GM23338 (cell line): ENCODE measurements at regions not wholly inside any gene's neighbourhood (a gene's known extent, or its start where the extent isn't known, plus 50 kb on each side); places are given as distances from the start of the nearest gene placed in this dataset.

Experiments used
- ATAC-seq: fragments of 200-7000 bp; cut with Tn5 transposase; 3 replicates; pipeline ENCODE4 v1.9.1; 2020
- DNase-seq: peaks from one replicate; pipeline ENCODE4 v3.0.0-alpha.2; 2015; ENCODE audit warnings: low spot score
- H2AFZ ChIP-seq: fragments of 200-600 bp; sonication (generic); 2 replicates; pipeline ENCODE4 v1.8.0; 2016; ENCODE audit warnings: antibody characterized with exemption, mild to moderate bottlenecking, moderate library complexity
- H3F3A ChIP-seq: fragments of 200-600 bp; sonication (generic); replicated peaks from 2 replicates; pipeline ENCODE4 v1.8.0; 2017; ENCODE audit warnings: antibody characterized with exemption, mixed run types, low read depth
- H3K27ac ChIP-seq: fragments of 200-600 bp; sonication (generic); 2 replicates; pipeline ENCODE4 v1.6.1; 2016; ENCODE audit warnings: low read depth
- H3K27me3 ChIP-seq: fragments of 200-600 bp; sonication (generic); 2 replicates; pipeline ENCODE4 v1.8.0; 2016; ENCODE audit warnings: mild to moderate bottlenecking, mixed run types, moderate library complexity; ENCODE audit not compliant: insufficient read depth
- H3K36me3 ChIP-seq: fragments of 200-600 bp; sonication (generic); 2 replicates; pipeline ENCODE4 v1.8.0; 2016; ENCODE audit warnings: mild to moderate bottlenecking; ENCODE audit not compliant: insufficient read depth
- H3K4me1 ChIP-seq: fragments of 200-600 bp; sonication (generic); 2 replicates; pipeline ENCODE4 v1.8.0; 2016; ENCODE audit warnings: mild to moderate bottlenecking, moderate library complexity; ENCODE audit not compliant: insufficient read depth
- H3K4me2 ChIP-seq: fragments of 200-600 bp; sonication (generic); 2 replicates; pipeline ENCODE4 v1.7.1; 2017; ENCODE audit warnings: mixed run types
- H3K4me3 ChIP-seq: fragments of 200-600 bp; sonication (generic); 2 replicates; pipeline ENCODE4 v1.6.1; 2016; ENCODE audit warnings: mixed run types
- H3K79me2 ChIP-seq: fragments of 200-600 bp; sonication (generic); replicated peaks from 2 replicates; pipeline ENCODE4 v1.8.0; 2017; ENCODE audit warnings: mild to moderate bottlenecking; ENCODE audit not compliant: insufficient read depth
- H3K9me2 ChIP-seq: fragments of 200-600 bp; sonication (generic); 2 replicates; pipeline ENCODE4 v1.8.0; 2017; ENCODE audit not compliant: insufficient read depth
- H4K20me1 ChIP-seq: fragments of 200-600 bp; sonication (generic); replicated peaks from 2 replicates; pipeline ENCODE4 v1.8.0; 2017; ENCODE audit warnings: mild to moderate bottlenecking; ENCODE audit not compliant: insufficient read depth
- H3K27ac Mint-ChIP-seq: 2 replicates; pipeline ENCODE4 v1.8.0; 2020; ENCODE audit warnings: inconsistent platforms, mild to moderate bottlenecking, moderate library complexity, mixed read lengths
- H3K27me3 Mint-ChIP-seq: 3 replicates; pipeline ENCODE4 v1.8.0; 2022; ENCODE audit warnings: low read depth, mild to moderate bottlenecking, moderate library complexity, mixed read lengths, inconsistent platforms; ENCODE audit not compliant: insufficient read depth, poor library complexity
- H3K36me3 Mint-ChIP-seq: 3 replicates; pipeline ENCODE4 v1.8.0; 2021; ENCODE audit warnings: low read depth, mild to moderate bottlenecking, inconsistent platforms, moderate library complexity, mixed read lengths
- H3K4me1 Mint-ChIP-seq: 3 replicates; pipeline ENCODE4 v1.8.0; 2020; ENCODE audit warnings: mild to moderate bottlenecking, inconsistent platforms, mixed read lengths
- H3K4me3 Mint-ChIP-seq: 3 replicates; pipeline ENCODE4 v1.8.0; 2021; ENCODE audit warnings: moderate library complexity, mild to moderate bottlenecking, inconsistent platforms, mixed read lengths
- H3K9me3 Mint-ChIP-seq: 3 replicates; pipeline ENCODE4 v1.8.0; 2020; ENCODE audit warnings: moderate library complexity, mild to moderate bottlenecking, inconsistent platforms, mixed read lengths
- CREB1 ChIP-seq: fragments of 250-450 bp; sonication (Bioruptor Pico); IDR thresholded peaks from 2 replicates; pipeline ENCODE4 v1.5.0; 2020; ENCODE audit warnings: low read depth, mild to moderate bottlenecking, moderate library complexity
- EZH2 ChIP-seq: fragments of 200-600 bp; sonication (generic); IDR thresholded peaks from one replicate; pipeline ENCODE4 v1.8.0; 2017; ENCODE audit warnings: antibody characterized with exemption, mild to moderate bottlenecking, low read depth; ENCODE audit not compliant: unreplicated experiment
- EZH2phosphoT487 ChIP-seq: fragments of 200-600 bp; sonication (generic); IDR thresholded peaks from one replicate; pipeline ENCODE4 v1.8.1; 2018; ENCODE audit warnings: antibody characterized with exemption; ENCODE audit not compliant: unreplicated experiment
- JUNB ChIP-seq: IDR thresholded peaks from one replicate; pipeline ENCODE4 v1.6.1; 2016; ENCODE audit warnings: antibody characterized with exemption; ENCODE audit not compliant: unreplicated experiment
- NANOG ChIP-seq: IDR thresholded peaks from 2 replicates; pipeline ENCODE4 v1.6.1; 2016; ENCODE audit warnings: antibody characterized with exemption, borderline replicate concordance
- POLR2AphosphoS5 ChIP-seq: IDR thresholded peaks from 2 replicates; pipeline ENCODE4 v1.6.1; 2016; ENCODE audit warnings: antibody characterized with exemption, low read depth
- ZNF114 ChIP-seq: fragments of 250-450 bp; sonication (Bioruptor Pico); IDR thresholded peaks from 2 replicates; pipeline ENCODE4 v1.5.0; 2020; ENCODE audit warnings: mild to moderate bottlenecking, moderate library complexity
- TF ChIP-seq, protein P1 (sequence below): fragments of 250-450 bp; sonication (Bioruptor Pico); IDR thresholded peaks from 2 replicates; pipeline ENCODE4 v1.5.0; 2020; ENCODE audit warnings: mild to moderate bottlenecking, moderate library complexity
- TF ChIP-seq, protein P2 (sequence below): IDR thresholded peaks from 2 replicates; pipeline ENCODE4 v1.6.1; 2016; ENCODE audit warnings: antibody characterized with exemption
- TF ChIP-seq, protein P3 (sequence below): IDR thresholded peaks from one replicate; pipeline ENCODE4 v1.6.1; 2018; ENCODE audit warnings: antibody characterized with exemption; ENCODE audit not compliant: unreplicated experiment
- TF ChIP-seq, protein P4 (sequence below), 2 experiments: fragments of 200-600 bp in 1 of 2; sonication (generic) in 1 of 2; conservative IDR thresholded peaks; 2 replicates each; pipeline versions ENCODE4 v1.5.1 to v1.6.1; 2016 to 2017; ENCODE audit warnings: antibody characterized with exemption in 2 of 2, low read depth in 2 of 2, mild to moderate bottlenecking in 2 of 2, moderate library complexity in 1 of 2

DNA sequence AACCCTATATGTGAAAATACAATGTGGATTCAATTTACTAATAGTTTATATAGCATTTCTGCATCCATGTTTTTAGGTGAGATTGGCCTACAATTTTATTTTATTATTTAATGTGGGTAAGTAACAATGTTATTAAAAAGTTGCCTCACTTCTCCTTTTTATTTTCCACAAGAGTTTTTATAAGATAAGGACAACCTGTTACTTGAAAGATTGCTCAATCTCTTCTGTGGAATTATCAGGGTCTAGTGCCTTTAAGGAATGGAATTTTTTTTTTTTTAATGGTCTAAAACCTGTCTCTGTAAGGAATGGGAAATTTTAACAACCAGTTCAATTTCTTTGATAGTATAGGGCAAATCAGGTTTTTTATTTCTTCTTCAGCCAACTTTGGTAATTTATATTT lies 53.9 kb upstream of the RAB18 start (continued):
- TF ChIP-seq, protein P1, sequence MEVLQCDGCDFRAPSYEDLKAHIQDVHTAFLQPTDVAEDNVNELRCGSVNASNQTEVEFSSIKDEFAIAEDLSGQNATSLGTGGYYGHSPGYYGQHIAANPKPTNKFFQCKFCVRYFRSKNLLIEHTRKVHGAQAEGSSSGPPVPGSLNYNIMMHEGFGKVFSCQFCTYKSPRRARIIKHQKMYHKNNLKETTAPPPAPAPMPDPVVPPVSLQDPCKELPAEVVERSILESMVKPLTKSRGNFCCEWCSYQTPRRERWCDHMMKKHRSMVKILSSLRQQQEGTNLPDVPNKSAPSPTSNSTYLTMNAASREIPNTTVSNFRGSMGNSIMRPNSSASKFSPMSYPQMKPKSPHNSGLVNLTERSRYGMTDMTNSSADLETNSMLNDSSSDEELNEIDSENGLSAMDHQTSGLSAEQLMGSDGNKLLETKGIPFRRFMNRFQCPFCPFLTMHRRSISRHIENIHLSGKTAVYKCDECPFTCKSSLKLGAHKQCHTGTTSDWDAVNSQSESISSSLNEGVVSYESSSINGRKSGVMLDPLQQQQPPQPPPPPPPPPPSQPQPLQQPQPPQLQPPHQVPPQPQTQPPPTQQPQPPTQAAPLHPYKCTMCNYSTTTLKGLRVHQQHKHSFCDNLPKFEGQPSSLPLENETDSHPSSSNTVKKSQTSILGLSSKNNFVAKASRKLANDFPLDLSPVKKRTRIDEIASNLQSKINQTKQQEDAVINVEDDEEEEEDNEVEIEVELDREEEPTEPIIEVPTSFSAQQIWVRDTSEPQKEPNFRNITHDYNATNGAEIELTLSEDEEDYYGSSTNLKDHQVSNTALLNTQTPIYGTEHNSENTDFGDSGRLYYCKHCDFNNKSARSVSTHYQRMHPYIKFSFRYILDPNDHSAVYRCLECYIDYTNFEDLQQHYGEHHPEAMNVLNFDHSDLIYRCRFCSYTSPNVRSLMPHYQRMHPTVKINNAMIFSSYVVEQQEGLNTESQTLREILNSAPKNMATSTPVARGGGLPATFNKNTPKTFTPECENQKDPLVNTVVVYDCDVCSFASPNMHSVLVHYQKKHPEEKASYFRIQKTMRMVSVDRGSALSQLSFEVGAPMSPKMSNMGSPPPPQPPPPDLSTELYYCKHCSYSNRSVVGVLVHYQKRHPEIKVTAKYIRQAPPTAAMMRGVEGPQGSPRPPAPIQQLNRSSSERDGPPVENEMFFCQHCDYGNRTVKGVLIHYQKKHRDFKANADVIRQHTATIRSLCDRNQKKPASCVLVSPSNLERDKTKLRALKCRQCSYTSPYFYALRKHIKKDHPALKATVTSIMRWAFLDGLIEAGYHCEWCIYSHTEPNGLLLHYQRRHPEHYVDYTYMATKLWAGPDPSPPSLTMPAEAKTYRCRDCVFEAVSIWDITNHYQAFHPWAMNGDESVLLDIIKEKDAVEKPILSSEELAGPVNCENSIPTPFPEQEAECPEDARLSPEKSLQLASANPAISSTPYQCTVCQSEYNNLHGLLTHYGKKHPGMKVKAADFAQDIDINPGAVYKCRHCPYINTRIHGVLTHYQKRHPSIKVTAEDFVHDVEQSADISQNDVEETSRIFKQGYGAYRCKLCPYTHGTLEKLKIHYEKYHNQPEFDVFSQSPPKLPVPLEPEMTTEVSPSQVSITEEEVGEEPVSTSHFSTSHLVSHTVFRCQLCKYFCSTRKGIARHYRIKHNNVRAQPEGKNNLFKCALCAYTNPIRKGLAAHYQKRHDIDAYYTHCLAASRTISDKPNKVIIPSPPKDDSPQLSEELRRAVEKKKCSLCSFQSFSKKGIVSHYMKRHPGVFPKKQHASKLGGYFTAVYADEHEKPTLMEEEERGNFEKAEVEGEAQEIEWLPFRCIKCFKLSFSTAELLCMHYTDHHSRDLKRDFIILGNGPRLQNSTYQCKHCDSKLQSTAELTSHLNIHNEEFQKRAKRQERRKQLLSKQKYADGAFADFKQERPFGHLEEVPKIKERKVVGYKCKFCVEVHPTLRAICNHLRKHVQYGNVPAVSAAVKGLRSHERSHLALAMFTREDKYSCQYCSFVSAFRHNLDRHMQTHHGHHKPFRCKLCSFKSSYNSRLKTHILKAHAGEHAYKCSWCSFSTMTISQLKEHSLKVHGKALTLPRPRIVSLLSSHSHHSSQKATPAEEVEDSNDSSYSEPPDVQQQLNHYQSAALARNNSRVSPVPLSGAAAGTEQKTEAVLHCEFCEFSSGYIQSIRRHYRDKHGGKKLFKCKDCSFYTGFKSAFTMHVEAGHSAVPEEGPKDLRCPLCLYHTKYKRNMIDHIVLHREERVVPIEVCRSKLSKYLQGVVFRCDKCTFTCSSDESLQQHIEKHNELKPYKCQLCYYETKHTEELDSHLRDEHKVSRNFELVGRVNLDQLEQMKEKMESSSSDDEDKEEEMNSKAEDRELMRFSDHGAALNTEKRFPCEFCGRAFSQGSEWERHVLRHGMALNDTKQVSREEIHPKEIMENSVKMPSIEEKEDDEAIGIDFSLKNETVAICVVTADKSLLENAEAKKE (CRISPR knock-in tag) = no peak

DNA sequence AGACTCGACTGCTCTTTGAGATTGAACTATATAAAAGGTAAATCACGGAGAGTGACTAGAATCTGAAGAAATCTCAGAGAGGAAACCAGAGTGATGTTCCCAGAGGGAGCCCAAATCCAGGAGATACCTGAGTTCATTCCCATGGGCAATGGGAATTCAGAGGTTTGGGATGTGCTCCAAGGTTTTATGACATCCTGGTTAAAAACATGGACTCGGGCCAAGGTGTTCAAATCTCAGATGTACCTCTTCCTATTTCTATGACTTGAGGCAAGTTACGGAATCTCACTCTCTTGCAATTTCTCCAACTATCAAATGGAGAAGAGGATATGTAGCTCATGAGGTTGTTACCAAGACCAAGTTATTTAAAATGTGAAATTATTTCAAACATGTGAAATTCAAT lies 54.5 kb upstream of the RAB18 start:
- H3K9me3 Mint-ChIP-seq = no peaks in the 10 kb centered on the region
- no peak overlapping the region for H3K27ac Mint-ChIP-seq
- no peak overlapping the region for H3K4me2 ChIP-seq

More for the DNA sequence above, 54.5 kb upstream of the RAB18 start:
- no peak overlapping the region for H3K27ac ChIP-seq
- H3K79me2 ChIP-seq = no peaks in the 10 kb centered on the region
- Mint-ChIP-seq H3K27me3 (no peaks in the 10 kb centered on the region), H3K36me3 (no peaks in the 10 kb centered on the region), H3K4me3 (no peak overlapping the region), H3K4me1 (peaks cover 2% of the 10 kb centered on the region; the same call in 1 of the 3 replicates)
- no peak for ATAC-seq
- H3F3A ChIP-seq = no peaks in the 10 kb centered on the region
- no peak overlapping the region for H3K4me3 ChIP-seq
- H3K9me2 ChIP-seq = no peaks in the 10 kb centered on the region
- TF ChIP-seq EZH2phosphoT487 (no peak), NANOG (no peak), CREB1 (CRISPR knock-in tag) (no peak), ZNF114 (CRISPR knock-in tag) (no peak), EZH2 (no peak), POLR2AphosphoS5 (no peak), JUNB (no peak)
- TF ChIP-seq, protein P2, sequence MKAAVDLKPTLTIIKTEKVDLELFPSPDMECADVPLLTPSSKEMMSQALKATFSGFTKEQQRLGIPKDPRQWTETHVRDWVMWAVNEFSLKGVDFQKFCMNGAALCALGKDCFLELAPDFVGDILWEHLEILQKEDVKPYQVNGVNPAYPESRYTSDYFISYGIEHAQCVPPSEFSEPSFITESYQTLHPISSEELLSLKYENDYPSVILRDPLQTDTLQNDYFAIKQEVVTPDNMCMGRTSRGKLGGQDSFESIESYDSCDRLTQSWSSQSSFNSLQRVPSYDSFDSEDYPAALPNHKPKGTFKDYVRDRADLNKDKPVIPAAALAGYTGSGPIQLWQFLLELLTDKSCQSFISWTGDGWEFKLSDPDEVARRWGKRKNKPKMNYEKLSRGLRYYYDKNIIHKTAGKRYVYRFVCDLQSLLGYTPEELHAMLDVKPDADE = no peak
- TF ChIP-seq, protein P3, sequence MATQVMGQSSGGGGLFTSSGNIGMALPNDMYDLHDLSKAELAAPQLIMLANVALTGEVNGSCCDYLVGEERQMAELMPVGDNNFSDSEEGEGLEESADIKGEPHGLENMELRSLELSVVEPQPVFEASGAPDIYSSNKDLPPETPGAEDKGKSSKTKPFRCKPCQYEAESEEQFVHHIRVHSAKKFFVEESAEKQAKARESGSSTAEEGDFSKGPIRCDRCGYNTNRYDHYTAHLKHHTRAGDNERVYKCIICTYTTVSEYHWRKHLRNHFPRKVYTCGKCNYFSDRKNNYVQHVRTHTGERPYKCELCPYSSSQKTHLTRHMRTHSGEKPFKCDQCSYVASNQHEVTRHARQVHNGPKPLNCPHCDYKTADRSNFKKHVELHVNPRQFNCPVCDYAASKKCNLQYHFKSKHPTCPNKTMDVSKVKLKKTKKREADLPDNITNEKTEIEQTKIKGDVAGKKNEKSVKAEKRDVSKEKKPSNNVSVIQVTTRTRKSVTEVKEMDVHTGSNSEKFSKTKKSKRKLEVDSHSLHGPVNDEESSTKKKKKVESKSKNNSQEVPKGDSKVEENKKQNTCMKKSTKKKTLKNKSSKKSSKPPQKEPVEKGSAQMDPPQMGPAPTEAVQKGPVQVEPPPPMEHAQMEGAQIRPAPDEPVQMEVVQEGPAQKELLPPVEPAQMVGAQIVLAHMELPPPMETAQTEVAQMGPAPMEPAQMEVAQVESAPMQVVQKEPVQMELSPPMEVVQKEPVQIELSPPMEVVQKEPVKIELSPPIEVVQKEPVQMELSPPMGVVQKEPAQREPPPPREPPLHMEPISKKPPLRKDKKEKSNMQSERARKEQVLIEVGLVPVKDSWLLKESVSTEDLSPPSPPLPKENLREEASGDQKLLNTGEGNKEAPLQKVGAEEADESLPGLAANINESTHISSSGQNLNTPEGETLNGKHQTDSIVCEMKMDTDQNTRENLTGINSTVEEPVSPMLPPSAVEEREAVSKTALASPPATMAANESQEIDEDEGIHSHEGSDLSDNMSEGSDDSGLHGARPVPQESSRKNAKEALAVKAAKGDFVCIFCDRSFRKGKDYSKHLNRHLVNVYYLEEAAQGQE = no peak
- TF ChIP-seq, protein P4, sequence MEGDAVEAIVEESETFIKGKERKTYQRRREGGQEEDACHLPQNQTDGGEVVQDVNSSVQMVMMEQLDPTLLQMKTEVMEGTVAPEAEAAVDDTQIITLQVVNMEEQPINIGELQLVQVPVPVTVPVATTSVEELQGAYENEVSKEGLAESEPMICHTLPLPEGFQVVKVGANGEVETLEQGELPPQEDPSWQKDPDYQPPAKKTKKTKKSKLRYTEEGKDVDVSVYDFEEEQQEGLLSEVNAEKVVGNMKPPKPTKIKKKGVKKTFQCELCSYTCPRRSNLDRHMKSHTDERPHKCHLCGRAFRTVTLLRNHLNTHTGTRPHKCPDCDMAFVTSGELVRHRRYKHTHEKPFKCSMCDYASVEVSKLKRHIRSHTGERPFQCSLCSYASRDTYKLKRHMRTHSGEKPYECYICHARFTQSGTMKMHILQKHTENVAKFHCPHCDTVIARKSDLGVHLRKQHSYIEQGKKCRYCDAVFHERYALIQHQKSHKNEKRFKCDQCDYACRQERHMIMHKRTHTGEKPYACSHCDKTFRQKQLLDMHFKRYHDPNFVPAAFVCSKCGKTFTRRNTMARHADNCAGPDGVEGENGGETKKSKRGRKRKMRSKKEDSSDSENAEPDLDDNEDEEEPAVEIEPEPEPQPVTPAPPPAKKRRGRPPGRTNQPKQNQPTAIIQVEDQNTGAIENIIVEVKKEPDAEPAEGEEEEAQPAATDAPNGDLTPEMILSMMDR (conservative IDR thresholded peaks at IDR 0.05; ENCODE audit: low read depth in 2 of 2) = no peak
- H3K36me3 ChIP-seq = no peaks in the 10 kb centered on the region
- no peaks in the 10 kb centered on the region for H4K20me1 ChIP-seq
- DNase-seq = no peak
- no peak overlapping the region for H2AFZ ChIP-seq
- H3K27me3 ChIP-seq = no peaks in the 10 kb centered on the region
- no peaks in the 10 kb centered on the region for H3K4me1 ChIP-seq
